Cardiac fibroblast (primary cell): ENCODE measurements at regions not wholly inside any gene's neighbourhood (a gene's known extent, or its start where the extent isn't known, plus 50 kb on each side); places are given as distances from the start of the nearest gene placed in this dataset.

ENCODE experiments used
- DNase-seq, 2 donors: peaks; one replicate each; pipeline versions ENCODE4 v3.0.0 to v3.0.0-alpha.2; 2010; ENCODE audit warnings: low read depth in 2 of 2
- H3K4me3 ChIP-seq, 2 donors: replicated peaks in 1 of 2; 1 replicate in 1 of 2; 2 replicates in 1 of 2; pipeline ENCODE4 v1.5.1; 2011; ENCODE audit warnings: low read depth in 2 of 2, low read length in 2 of 2, mild to moderate bottlenecking in 2 of 2, moderate library complexity in 1 of 2
- TF ChIP-seq, protein P1 (sequence below): IDR thresholded peaks from one replicate; pipeline ENCODE4 v1.5.1; 2011; ENCODE audit warnings: low read depth, mild to moderate bottlenecking, low read length, inconsistent platforms

DNA sequence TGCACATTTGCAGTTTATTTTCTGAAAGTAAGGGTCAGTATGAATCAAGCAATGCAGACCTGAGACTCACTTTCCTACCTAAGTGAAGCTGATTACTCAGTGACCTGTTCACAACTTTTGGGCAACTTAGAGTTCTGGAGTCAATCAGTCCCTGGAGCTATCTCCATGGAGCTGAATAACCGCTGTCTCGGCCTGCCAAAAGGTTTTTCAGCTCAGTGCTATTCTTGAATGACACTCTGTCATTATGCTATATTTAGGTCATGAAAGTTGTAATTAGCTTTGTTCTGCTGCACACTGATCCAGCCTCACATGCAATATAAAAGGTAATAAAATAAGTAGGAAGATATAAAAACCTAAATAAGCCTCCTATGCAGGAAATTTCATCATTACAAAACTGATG, 356.0 kb downstream of the BMP2 start:
- H3K4me3 ChIP-seq = no peak overlapping the region
- TF ChIP-seq, protein P1, sequence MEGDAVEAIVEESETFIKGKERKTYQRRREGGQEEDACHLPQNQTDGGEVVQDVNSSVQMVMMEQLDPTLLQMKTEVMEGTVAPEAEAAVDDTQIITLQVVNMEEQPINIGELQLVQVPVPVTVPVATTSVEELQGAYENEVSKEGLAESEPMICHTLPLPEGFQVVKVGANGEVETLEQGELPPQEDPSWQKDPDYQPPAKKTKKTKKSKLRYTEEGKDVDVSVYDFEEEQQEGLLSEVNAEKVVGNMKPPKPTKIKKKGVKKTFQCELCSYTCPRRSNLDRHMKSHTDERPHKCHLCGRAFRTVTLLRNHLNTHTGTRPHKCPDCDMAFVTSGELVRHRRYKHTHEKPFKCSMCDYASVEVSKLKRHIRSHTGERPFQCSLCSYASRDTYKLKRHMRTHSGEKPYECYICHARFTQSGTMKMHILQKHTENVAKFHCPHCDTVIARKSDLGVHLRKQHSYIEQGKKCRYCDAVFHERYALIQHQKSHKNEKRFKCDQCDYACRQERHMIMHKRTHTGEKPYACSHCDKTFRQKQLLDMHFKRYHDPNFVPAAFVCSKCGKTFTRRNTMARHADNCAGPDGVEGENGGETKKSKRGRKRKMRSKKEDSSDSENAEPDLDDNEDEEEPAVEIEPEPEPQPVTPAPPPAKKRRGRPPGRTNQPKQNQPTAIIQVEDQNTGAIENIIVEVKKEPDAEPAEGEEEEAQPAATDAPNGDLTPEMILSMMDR = no peak
- DNase-seq = no peak

DNA sequence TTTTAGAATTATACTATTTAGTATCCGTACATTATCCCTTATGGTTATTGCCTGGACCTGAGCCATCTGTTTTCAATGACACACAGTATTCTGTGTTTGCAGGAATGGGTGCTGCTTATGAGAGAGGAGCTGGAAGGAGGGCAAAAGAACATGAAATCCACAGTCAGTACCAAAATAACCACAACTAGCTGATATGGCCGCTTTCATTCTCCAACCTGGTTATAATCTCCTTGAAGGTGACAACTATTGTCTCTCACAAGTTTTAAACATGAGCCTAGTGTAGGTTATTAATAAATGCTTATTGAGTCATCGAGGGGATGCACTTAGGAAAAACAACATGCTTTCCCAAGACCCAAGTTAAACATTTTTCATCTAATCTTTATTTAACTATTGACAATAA, 356.6 kb downstream of the BMP2 start:
- no peak for DNase-seq
- H3K4me3 ChIP-seq = no peak overlapping the region

DNA sequence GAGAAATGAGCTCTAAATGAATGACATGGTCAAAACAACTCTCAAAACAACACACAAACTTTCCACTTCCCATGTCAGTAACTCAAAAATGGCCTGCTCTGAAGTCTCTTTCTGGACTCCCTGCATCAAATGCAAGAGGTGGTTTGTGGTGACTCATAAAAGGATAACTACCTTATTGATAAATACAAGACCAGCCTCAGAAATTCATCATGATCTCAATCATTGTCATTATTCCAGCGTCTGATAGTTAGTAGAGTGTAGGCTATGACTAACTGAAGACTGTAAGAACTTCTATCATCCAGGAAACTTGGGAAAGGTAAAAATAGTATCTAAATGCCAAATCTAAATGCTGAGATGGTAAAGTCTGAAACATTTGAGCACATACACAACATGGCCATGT, 369.4 kb downstream of the BMP2 start:
- no peak overlapping the region for H3K4me3 ChIP-seq
- TF ChIP-seq, protein P1 = no peak
- DNase-seq = no peak

More for the DNA sequence above, 356.6 kb downstream of the BMP2 start:
- TF ChIP-seq, protein P1 = no peak

DNA sequence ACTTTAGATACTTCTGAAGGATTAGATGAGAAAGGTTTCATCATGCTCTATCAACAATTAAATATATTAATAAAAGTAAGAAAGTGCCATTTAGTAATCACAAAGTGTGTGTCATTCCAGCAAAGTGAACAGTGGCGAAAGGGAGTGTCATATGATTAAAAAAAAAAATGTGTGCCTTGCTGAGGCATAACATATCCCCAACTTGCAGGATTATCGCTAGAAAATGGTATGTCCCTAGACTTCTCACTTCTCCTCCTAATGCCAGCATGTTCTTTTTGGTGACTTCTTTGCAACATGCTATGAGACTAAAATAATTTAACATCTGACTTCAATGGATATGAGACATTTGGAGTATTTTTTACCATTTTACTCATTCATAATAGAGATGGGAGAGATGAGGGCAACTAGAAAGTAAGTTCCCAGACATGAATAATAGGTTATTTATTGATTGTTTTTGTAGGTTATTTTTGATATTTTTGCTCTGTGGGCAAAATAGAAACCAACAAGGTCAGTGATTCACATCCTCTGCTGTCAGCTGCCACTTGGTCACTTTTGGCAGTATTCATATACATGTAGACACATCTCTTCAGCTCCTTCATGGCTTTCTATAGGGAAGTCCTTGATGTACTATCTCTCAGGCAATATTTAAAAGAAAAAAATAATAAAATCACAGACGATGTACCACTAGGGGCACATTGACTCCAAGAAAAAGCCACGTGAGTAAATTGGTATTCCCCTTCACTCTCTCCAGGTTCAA, 370.1 kb downstream of the BMP2 start:
- no peak overlapping the region for H3K4me3 ChIP-seq
- TF ChIP-seq, protein P1 = no peak
- DNase-seq = no peak

DNA sequence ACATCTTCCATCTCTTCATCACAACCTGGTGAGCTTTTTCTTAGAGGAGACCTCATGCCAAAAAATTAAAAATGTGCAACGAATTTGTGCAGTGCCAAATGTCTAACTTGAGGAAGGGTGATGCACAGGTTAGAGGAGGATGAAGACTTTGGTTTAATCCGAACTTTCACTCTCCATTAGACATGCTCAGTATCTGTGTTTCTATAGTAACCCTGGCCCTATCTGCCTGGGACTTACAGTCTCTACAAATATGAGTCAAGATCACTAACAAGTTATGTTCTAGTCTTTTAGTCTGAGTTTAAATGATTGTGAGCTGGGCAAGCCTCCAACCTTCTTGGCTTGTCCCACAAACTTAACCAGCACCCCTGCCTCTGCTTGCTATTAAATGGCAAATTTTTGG, 377.0 kb downstream of the BMP2 start:
- DNase-seq = peak in 1 of 2 donors; percentile 10
- TF ChIP-seq, protein P1 = no peak
- H3K4me3 ChIP-seq = no peak overlapping the region

DNA sequence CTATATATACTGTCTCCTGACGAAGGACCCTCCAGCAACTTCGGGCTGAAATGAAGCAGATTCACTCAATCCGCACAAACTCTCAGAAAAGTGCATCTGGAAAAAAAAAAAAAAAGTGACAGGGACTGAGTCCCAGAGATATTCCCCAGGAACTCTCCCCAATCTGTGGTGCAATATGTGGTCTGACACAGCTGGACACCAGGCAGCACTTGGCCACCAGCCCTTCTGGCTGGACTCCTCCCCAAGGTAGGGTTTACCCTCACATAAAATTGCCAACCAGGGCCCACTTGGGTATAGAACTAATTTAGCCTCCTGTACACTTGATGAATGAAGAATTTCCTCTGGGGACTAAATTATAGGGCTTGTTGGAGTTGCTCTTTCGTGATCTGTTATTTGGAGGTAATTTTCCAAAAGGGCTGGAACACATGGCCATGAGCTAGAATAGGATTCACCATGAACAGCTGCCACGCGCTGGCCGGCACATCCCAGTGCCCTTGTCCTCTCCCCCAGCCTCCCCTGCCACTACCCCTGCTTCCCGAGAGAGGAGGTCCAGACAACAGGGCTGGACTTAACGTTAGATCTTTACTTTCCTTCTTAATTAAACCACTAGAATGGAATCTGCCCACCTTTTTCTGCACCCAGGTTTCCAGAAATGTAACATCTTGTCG, 379.2 kb downstream of the BMP2 start:
- TF ChIP-seq, protein P1 = no peak
- no peak for DNase-seq
- no peak overlapping the region for H3K4me3 ChIP-seq
